Heart right ventricle (tissue), 16 donors: ENCODE measurements at regions not wholly inside any gene's neighbourhood (a gene's known extent, or its start where the extent isn't known, plus 50 kb on each side); places are given as distances from the start of the nearest gene placed in this dataset.

Experiments used
- ATAC-seq, 8 donors: fragments of 200-7000 bp; cut with Tn5 transposase; one replicate each; pipeline ENCODE4 v1.9.1; 2020; ENCODE audit warnings: mild to moderate bottlenecking in 8 of 8, moderate library complexity in 8 of 8, moderate number of reproducible peaks in 1 of 8
- DNase-seq, 2 donors: peaks; one replicate each; pipeline ENCODE4 v3.0.0-alpha.2; 2020
- H3K27ac ChIP-seq, 10 donors: fragments of 200-600 bp; sonication (generic) in 2 of 10; one replicate each; pipeline versions ENCODE4 v1.5.0 to v1.8.0; 2020 to 2022; ENCODE audit warnings: mild to moderate bottlenecking in 3 of 10
- H3K27me3 ChIP-seq, 7 donors: fragments of 200-600 bp; one replicate each; pipeline ENCODE4 v1.8.0; 2021 to 2022; ENCODE audit warnings: mild to moderate bottlenecking in 2 of 7
- H3K36me3 ChIP-seq, 9 donors: fragments of 200-600 bp; sonication (generic) in 1 of 9; one replicate each; pipeline versions ENCODE4 v1.5.0 to v1.8.0; 2020 to 2022; ENCODE audit warnings: mild to moderate bottlenecking in 2 of 9
- H3K4me1 ChIP-seq, 9 donors: fragments of 200-600 bp; sonication (generic) in 1 of 9; one replicate each; pipeline versions ENCODE4 v1.5.0 to v1.8.0; 2020 to 2022; ENCODE audit warnings: mild to moderate bottlenecking in 4 of 9
- H3K4me3 ChIP-seq, 10 donors: fragments of 200-600 bp; sonication (generic) in 2 of 10; one replicate each; pipeline versions ENCODE4 v1.5.0 to v1.8.0; 2020 to 2022; ENCODE audit warnings: mild to moderate bottlenecking in 7 of 10, moderate library complexity in 2 of 10
- H3K9me3 ChIP-seq, 11 donors: fragments of 200-600 bp in 10 of 11; sonication (generic) in 2 of 11; one replicate each; pipeline versions ENCODE4 v1.5.0 to v1.8.0; 2013 to 2022; ENCODE audit warnings: mild to moderate bottlenecking in 2 of 11, control low read depth in 1 of 11, moderate library complexity in 1 of 11
- WGBS, 2 donors: extraction: QIAGEN DNeasy Blood & Tissue Kit; methylation state at CpG; one replicate each; pipeline ENCODE4 v1.1.7; 2013; ENCODE audit warnings: inconsistent platforms in 1 of 2; 5-methylcytosine and 5-hydroxymethylcytosine counted together
- intact Hi-C, 10 donors: fragments of 100-400 bp; cut with DNase I; formaldehyde crosslinking; loops; one replicate each; pipeline versions ENCODE4 v1.11.1 to v1.14.2; 2022
- TF ChIP-seq, protein P1 (sequence below), 9 donors: fragments of 200-600 bp; sonication (generic) in 2 of 9; IDR thresholded peaks; one replicate each; pipeline versions ENCODE4 v1.5.0 to v1.8.0; 2021 to 2022; ENCODE audit warnings: antibody characterized with exemption in 9 of 9, mild to moderate bottlenecking in 5 of 9, moderate library complexity in 1 of 9
- donor health status: Arrhythmogenic right ventricular cardiomyopathy.
- donor health status: ischemic (EF 13 %, LVEDD 7.1; RV severe dilation, severe dysfunction).
- donor health status: healthy with polysubstance abuse.
- donor health status: DM: no; HTN: yes; CAD: no.
- donor health status: DM: no; HTN: no; CAD: no.
- donor health status: ischemic (EF 25% LVEDD 6.9; RV normal size, moderate dysfunction).
- donor health status: ischemic (EF 25% LVEDD 5.7; RV mildly dilated, moderate dysfunction).
- donor health status: healthy.
- donor health status: DM: yes; HTN: yes; CAD: no.
- donor health status: Ischemic cardiomyopathy.
- donor health status: ischemic (EF 35%, LVEDD 5.7; RV mildly dilated, moderate dysfunction).
- donor health status: nonischemic (EF 11% LVEDD 7.7; RV severe dilation, severe dysfunction).
- donor health status: DM: yes; HTN: yes; CAD: no.
- donor health status: PGD.
- donor health status: ischemic (EF 29% LVEDD 5.4; RV normal size, mild dysfunction).
- donor health status: nonischemic (EF 23%, LVEDD 6.1; RV moderate dilation, normal function).

- Histone ChIP-seq H3K27ac (no peak overlapping the region), H3K36me3 (no peaks in the 10 kb centered on the region), H3K27me3 (peaks cover 0 to 28% (median 8%) of the 10 kb centered on the region in 7 donors), H3K9me3 (no peaks in the 10 kb centered on the region), H3K4me1 (no peaks in the 10 kb centered on the region), H3K4me3 (no peak overlapping the region)
- ATAC-seq: no peak
- DNase-seq: no peak
- intact Hi-C loops: no loop called here
- 84 to 85% methylated on average over 12 of the region's 12 CpGs for WGBS, 2 donors
- TF ChIP-seq, protein P1, sequence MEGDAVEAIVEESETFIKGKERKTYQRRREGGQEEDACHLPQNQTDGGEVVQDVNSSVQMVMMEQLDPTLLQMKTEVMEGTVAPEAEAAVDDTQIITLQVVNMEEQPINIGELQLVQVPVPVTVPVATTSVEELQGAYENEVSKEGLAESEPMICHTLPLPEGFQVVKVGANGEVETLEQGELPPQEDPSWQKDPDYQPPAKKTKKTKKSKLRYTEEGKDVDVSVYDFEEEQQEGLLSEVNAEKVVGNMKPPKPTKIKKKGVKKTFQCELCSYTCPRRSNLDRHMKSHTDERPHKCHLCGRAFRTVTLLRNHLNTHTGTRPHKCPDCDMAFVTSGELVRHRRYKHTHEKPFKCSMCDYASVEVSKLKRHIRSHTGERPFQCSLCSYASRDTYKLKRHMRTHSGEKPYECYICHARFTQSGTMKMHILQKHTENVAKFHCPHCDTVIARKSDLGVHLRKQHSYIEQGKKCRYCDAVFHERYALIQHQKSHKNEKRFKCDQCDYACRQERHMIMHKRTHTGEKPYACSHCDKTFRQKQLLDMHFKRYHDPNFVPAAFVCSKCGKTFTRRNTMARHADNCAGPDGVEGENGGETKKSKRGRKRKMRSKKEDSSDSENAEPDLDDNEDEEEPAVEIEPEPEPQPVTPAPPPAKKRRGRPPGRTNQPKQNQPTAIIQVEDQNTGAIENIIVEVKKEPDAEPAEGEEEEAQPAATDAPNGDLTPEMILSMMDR (IDR thresholded peaks at IDR 0.05): no peak
Observed at GRCh38 chr2:129716781-129717559, 262.5 kb upstream of the RAB6C start.

DNA sequence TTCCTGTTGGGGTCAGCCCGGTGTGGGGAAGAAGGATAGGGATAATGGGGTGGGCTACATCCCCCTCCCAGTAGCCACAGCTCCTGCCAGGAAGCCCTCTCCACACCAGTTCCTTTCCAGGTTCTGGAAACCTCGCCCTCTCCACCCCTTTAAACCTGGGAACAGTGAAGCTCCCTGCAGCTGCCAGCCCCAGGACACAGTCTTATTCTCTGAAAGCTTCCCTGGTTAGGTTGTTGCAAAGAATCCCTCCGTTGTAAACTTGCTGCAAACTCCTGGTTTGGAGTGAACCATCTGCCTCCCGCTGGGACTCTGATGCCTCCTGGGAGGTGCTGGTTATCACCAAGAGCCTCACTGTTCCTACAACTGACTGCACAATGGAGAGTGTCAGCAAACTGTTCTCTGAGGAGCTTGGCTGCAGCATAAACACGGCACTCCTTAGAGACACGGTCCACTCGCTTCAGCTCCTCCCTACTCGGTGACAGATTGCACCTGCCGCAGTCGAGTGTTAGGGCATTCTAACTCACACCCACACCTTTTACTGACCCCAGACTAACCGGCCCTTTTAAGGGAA lies 261.8 kb upstream of the RAB6C start:
- Histone ChIP-seq H3K9me3 (no peaks in the 10 kb centered on the region), H3K27ac (no peak overlapping the region), H3K4me1 (no peaks in the 10 kb centered on the region), H3K36me3 (no peaks in the 10 kb centered on the region), H3K27me3 (peaks cover 0 to 32% (median 9%) of the 10 kb centered on the region in 7 donors), H3K4me3 (no peak overlapping the region)
- ATAC-seq (no peak), DNase-seq (no peak)
- intact Hi-C loops: no loop called here
- TF ChIP-seq, protein P1 (IDR thresholded peaks at IDR 0.05): no peak
- 34% methylated on average over 11 of the region's 11 CpGs for WGBS, 2 donors

DNA sequence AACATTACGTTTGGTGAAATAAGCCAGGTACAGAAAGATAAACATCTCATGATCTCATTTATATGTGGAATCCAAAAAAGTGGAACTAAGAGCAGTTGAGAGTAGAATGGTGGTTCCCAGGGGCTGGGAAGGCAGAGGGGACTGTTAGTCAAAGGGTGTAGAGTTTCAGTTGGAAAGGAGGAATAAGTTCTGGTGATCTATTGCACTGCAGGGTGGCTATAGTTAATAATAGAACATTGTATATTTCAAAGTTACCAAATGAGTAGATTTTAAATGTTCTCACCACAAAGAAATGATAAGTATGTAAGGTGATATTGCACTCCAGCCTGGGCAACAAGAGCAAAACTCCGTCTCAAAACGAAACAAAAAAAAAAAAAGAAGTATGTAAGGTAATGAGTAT lies 260.1 kb upstream of the RAB6C start:
- Histone ChIP-seq H3K27ac (no peak overlapping the region), H3K9me3 (no peaks in the 10 kb centered on the region), H3K27me3 (peaks cover 0 to 32% (median 12%) of the 10 kb centered on the region in 7 donors), H3K4me3 (no peak overlapping the region), H3K4me1 (no peaks in the 10 kb centered on the region), H3K36me3 (no peaks in the 10 kb centered on the region)
- 77 to 78% methylated on average over 3 of the region's 3 CpGs for WGBS, 2 donors
- ATAC-seq (no peak), DNase-seq (no peak)
- TF ChIP-seq, protein P1 (IDR thresholded peaks at IDR 0.05): no peak
- intact Hi-C loops: no loop called here

- H3K9me3 ChIP-seq: no peaks in the 10 kb centered on the region
- H3K27me3 ChIP-seq: peaks cover 0 to 27% (median 12%) of the 10 kb centered on the region in 7 donors
- ATAC-seq: no peak
- no peak for DNase-seq
- 86 to 87% methylated on average over 6 of the region's 6 CpGs for WGBS, 2 donors
- intact Hi-C loops: no loop called here
- no peaks in the 10 kb centered on the region for H3K36me3 ChIP-seq
- no peak overlapping the region for H3K4me3 ChIP-seq
- H3K4me1 ChIP-seq: no peaks in the 10 kb centered on the region
- TF ChIP-seq, protein P1 (IDR thresholded peaks at IDR 0.05): no peak
- no peak overlapping the region for H3K27ac ChIP-seq
Observed at GRCh38 chr2:129720360-129720759, 259.1 kb upstream of the RAB6C start.
